Neural cell (in vitro differentiated cells): ENCODE measurements at regions not wholly inside any gene's neighbourhood (a gene's known extent, or its start where the extent isn't known, plus 50 kb on each side); places are given as distances from the start of the nearest gene placed in this dataset.
"Not testable (repeated sequence)": the region's sequence is repeated elsewhere in the genome, so short reads cannot be mapped to it uniquely, and the experiment has no call there.

Experiments used
- CTCF ChIP-seq: fragments of 450-650 bp; IDR thresholded peaks from 2 replicates; pipeline ENCODE4 v1.5.1; 2014; ENCODE audit warnings: antibody characterized with exemption, mild to moderate bottlenecking, moderate library complexity; ENCODE audit not compliant: poor library complexity, severe bottlenecking
- EP300 ChIP-seq: fragments of 450-650 bp; conservative IDR thresholded peaks from 2 replicates; pipeline ENCODE4 v1.6.1; 2014; ENCODE audit warnings: antibody characterized with exemption, mild to moderate bottlenecking, moderate library complexity; ENCODE audit not compliant: poor library complexity, severe bottlenecking
- EZH2 ChIP-seq: fragments of 200-600, 300-800 bp; shearing (Covaris generic), sonication (generic); IDR thresholded peaks from 2 replicates; pipeline ENCODE4 v1.6.1; 2014; ENCODE audit warnings: antibody characterized with exemption, low read length, borderline replicate concordance, mild to moderate bottlenecking; ENCODE audit not compliant: insufficient read depth, poor library complexity, severe bottlenecking
- MXI1 ChIP-seq: fragments of 450-650 bp; conservative IDR thresholded peaks from 2 replicates; pipeline ENCODE4 v1.6.1; 2014; ENCODE audit warnings: antibody characterized with exemption, mild to moderate bottlenecking; ENCODE audit not compliant: poor library complexity, severe bottlenecking
- POLR2AphosphoS5 ChIP-seq: IDR thresholded peaks from 2 replicates; pipeline ENCODE4 v1.6.1; 2012
- RAD21 ChIP-seq: fragments of 450-650 bp; conservative IDR thresholded peaks from 2 replicates; pipeline ENCODE4 v1.6.1; 2014; ENCODE audit warnings: antibody characterized with exemption, mild to moderate bottlenecking, moderate library complexity
- REST ChIP-seq: IDR thresholded peaks from 2 replicates; pipeline ENCODE4 v1.6.1; 2012; ENCODE audit warnings: borderline replicate concordance
- SMC3 ChIP-seq: fragments of 450-650 bp; conservative IDR thresholded peaks from 2 replicates; pipeline ENCODE4 v1.6.1; 2014; ENCODE audit warnings: antibody characterized with exemption, mild to moderate bottlenecking, moderate library complexity; ENCODE audit not compliant: poor library complexity
- TAF1 ChIP-seq: IDR thresholded peaks from 2 replicates; pipeline ENCODE4 v1.6.1; 2012; ENCODE audit warnings: low read depth

- not testable (repeated sequence) for TF ChIP-seq CTCF, TAF1, RAD21, SMC3, REST, EZH2, POLR2AphosphoS5, MXI1, EP300
Observed at GRCh38 chr1:45272267-45272666, 54.4 kb upstream of the HPDL start.
